B cell (primary cell): ENCODE measurements at regions not wholly inside any gene's neighbourhood (a gene's known extent, or its start where the extent isn't known, plus 50 kb on each side); places are given as distances from the start of the nearest gene placed in this dataset.

Source experiments
- ATAC-seq: fragments of 200-7000 bp; cut with Tn5 transposase; one replicate; pipeline ENCODE4 v1.10.0; 2021; ENCODE audit warnings: low read depth, mild to moderate bottlenecking, moderate number of reproducible peaks, moderate library complexity
- CTCF ChIA-PET: fragments of 350-600 bp; sonication (Branson Sonifier 250); formaldehyde crosslinking; loops from one replicate; lab custom pipeline; 2021; ENCODE audit warnings: antibody characterized with exemption, inconsistent platforms; lab: Charles Lee
- POLR2A ChIA-PET: fragments of 350-600 bp; sonication (Branson Sonifier 250); formaldehyde crosslinking; loops from one replicate; lab custom pipeline; 2021; ENCODE audit warnings: antibody characterized with exemption; lab: Charles Lee
- DNase-seq: peaks from one replicate; pipeline ENCODE4 v3.0.0; 2013
- H2AFZ ChIP-seq: 2 replicates; pipeline ENCODE4 v1.6.1; 2012; ENCODE audit warnings: mild to moderate bottlenecking, low read depth, low read length; ENCODE audit not compliant: insufficient read depth, poor library complexity, severe bottlenecking
- H3K27ac ChIP-seq, 2 donors: 1 replicate in 1 of 2; 2 replicates in 1 of 2; pipeline ENCODE4 v1.5.1; 2012 to 2013; ENCODE audit warnings: low read length in 2 of 2, mild to moderate bottlenecking in 2 of 2, moderate library complexity in 1 of 2
- H3K27me3 ChIP-seq, 4 experiments: fragments of 200-600 bp in 1 of 4; sonication (generic) in 1 of 4; replicated peaks in 1 of 4; 1 replicate in 2 of 4; 2 replicates in 2 of 4; pipeline versions ENCODE4 v1.6.1 to v1.7.0; 2013 to 2016; ENCODE audit warnings: low read length in 3 of 4, mild to moderate bottlenecking in 2 of 4, mixed read lengths in 1 of 4, moderate library complexity in 1 of 4; ENCODE audit not compliant: insufficient read depth in 4 of 4, control insufficient read depth in 3 of 4; ENCODE audit errors: control extremely low read depth in 1 of 4
- H3K36me3 ChIP-seq, 2 experiments: replicated peaks in 1 of 2; 1 replicate in 1 of 2; 2 replicates in 1 of 2; pipeline versions ENCODE4 v1.6.1 to v1.7.1; 2013; ENCODE audit warnings: low read length in 1 of 2; ENCODE audit not compliant: insufficient read depth in 2 of 2, control insufficient read depth in 1 of 2; ENCODE audit errors: control extremely low read depth in 1 of 2, extremely low read depth in 1 of 2
- H3K4me1 ChIP-seq, 2 donors: fragments of 200-600 bp in 1 of 2; sonication (generic) in 1 of 2; 1 replicate in 1 of 2; 2 replicates in 1 of 2; pipeline versions ENCODE4 v1.5.1 to v1.6.1; 2013 to 2017; ENCODE audit warnings: low read length in 2 of 2; ENCODE audit not compliant: control insufficient read depth in 2 of 2, insufficient read depth in 2 of 2
- H3K4me2 ChIP-seq: replicated peaks from 2 replicates; pipeline ENCODE3; 2012; ENCODE audit warnings: mild to moderate bottlenecking, low read depth, low read length; ENCODE audit not compliant: poor library complexity, severe bottlenecking
- H3K4me3 ChIP-seq, 5 experiments: fragments of 200-600 bp in 1 of 5; sonication (generic) in 1 of 5; 1 replicate in 3 of 5; 2 replicates in 2 of 5; pipeline versions ENCODE4 v1.5.1 to v1.7.0; 2011 to 2016; ENCODE audit warnings: low read length in 4 of 5, mild to moderate bottlenecking in 4 of 5, low read depth in 2 of 5, control low read depth in 1 of 5, moderate library complexity in 1 of 5; ENCODE audit not compliant: insufficient read depth in 1 of 5; ENCODE audit errors: control extremely low read depth in 1 of 5, extremely low read depth in 1 of 5
- H3K79me2 ChIP-seq: fragments of 200-600 bp; sonication (generic); one replicate; pipeline ENCODE4 v1.6.0; 2016; ENCODE audit warnings: low read length; ENCODE audit not compliant: control insufficient read depth, insufficient read depth
- H3K9ac ChIP-seq: fragments of 200-600 bp; sonication (generic); 2 replicates; pipeline ENCODE4 v1.6.1; 2017; ENCODE audit warnings: mild to moderate bottlenecking, low read length, moderate library complexity
- H3K9me3 ChIP-seq, 3 donors: one replicate each; pipeline versions ENCODE4 v1.6.1 to v1.7.1; 2013; ENCODE audit warnings: low read length in 2 of 3; ENCODE audit not compliant: control insufficient read depth in 2 of 3, insufficient read depth in 1 of 3; ENCODE audit errors: control extremely low read depth in 1 of 3
- H4K20me1 ChIP-seq: 2 replicates; pipeline ENCODE4 v1.6.0; 2012; ENCODE audit warnings: mild to moderate bottlenecking, low read length; ENCODE audit not compliant: insufficient read depth, control insufficient read depth, poor library complexity, severe bottlenecking
- H3K27ac Mint-ChIP-seq: one replicate; pipeline ENCODE4 v1.8.0; 2021; ENCODE audit warnings: mixed read lengths
- H3K27me3 Mint-ChIP-seq: one replicate; pipeline ENCODE4 v1.8.0; 2021; ENCODE audit warnings: mixed read lengths
- H3K4me1 Mint-ChIP-seq: one replicate; pipeline ENCODE4 v1.8.0; 2021; ENCODE audit warnings: mixed read lengths
- H3K4me3 Mint-ChIP-seq: one replicate; pipeline ENCODE4 v1.8.0; 2021; ENCODE audit warnings: mixed read lengths
- H3K9me3 Mint-ChIP-seq: one replicate; pipeline ENCODE4 v1.8.0; 2022; ENCODE audit warnings: mixed read lengths; ENCODE audit not compliant: insufficient read depth
- CTCF ChIP-seq: fragments of 200-600 bp; IDR thresholded peaks from one replicate; pipeline ENCODE4 v1.8.0; 2022; ENCODE audit warnings: antibody characterized with exemption, mild to moderate bottlenecking
- EZH2 ChIP-seq: IDR thresholded peaks from 2 replicates; pipeline ENCODE4 v1.6.1; 2012; ENCODE audit warnings: borderline replicate concordance, low read depth, mild to moderate bottlenecking, moderate library complexity, low read length; ENCODE audit not compliant: insufficient read depth, poor library complexity, severe bottlenecking
- WGBS: methylation state at CpG from one replicate; pipeline ENCODE4 v1.1.5; 2013; ENCODE audit warnings: missing lambda C conversion rate; ENCODE audit not compliant: insufficient coverage; 5-methylcytosine and 5-hydroxymethylcytosine counted together
- intact Hi-C: fragments of 100-400 bp; cut with micrococcal nuclease; formaldehyde crosslinking; loops from one replicate; pipeline ENCODE4 v1.10.0; 2022

GRCh38 chr15:38991701-38992100 is 427.1 kb upstream of the RASGRP1 start:
- H3K27me3 Mint-ChIP-seq: no peaks in the 10 kb centered on the region
- H3K36me3 ChIP-seq: no peaks in the 10 kb centered on the region
- H3K4me3 ChIP-seq: no peak overlapping the region
- intact Hi-C loops: no loop called here
- H3K79me2 ChIP-seq: no peaks in the 10 kb centered on the region
- ChIA-PET POLR2A (no interaction called here), CTCF (no interaction called here)
- H3K4me3 Mint-ChIP-seq: no peak overlapping the region
- no peaks in the 10 kb centered on the region for H4K20me1 ChIP-seq
- 83% methylated on average over 1 of the region's 2 CpGs for WGBS
- H3K4me2 ChIP-seq: no peak overlapping the region
- H3K9ac ChIP-seq: no peak overlapping the region
- DNase-seq (no peak), ATAC-seq (no peak)
- no peak overlapping the region for H3K27ac Mint-ChIP-seq
- no peak overlapping the region for H3K27ac ChIP-seq
- no peaks in the 10 kb centered on the region for H3K4me1 ChIP-seq
- H2AFZ ChIP-seq: no peak overlapping the region
- no peaks in the 10 kb centered on the region for H3K9me3 Mint-ChIP-seq
- TF ChIP-seq EZH2 (no peak), CTCF (no peak)
- H3K9me3 ChIP-seq: no peaks in the 10 kb centered on the region
- no peaks in the 10 kb centered on the region for H3K4me1 Mint-ChIP-seq
- no peaks in the 10 kb centered on the region for H3K27me3 ChIP-seq

GRCh38 chr15:38992506-38992905 is 427.9 kb upstream of the RASGRP1 start:
- Histone ChIP-seq H3K4me1 (no peaks in the 10 kb centered on the region), H3K4me3 (no peak overlapping the region), H3K4me2 (no peak overlapping the region), H3K9me3 (no peaks in the 10 kb centered on the region), H3K27ac (no peak overlapping the region), H3K79me2 (no peaks in the 10 kb centered on the region), H4K20me1 (no peaks in the 10 kb centered on the region), H3K27me3 (no peaks in the 10 kb centered on the region), H2AFZ (no peak overlapping the region), H3K36me3 (no peaks in the 10 kb centered on the region), H3K9ac (no peak overlapping the region)
- Mint-ChIP-seq H3K4me3 (no peak overlapping the region), H3K27me3 (no peaks in the 10 kb centered on the region), H3K27ac (no peak overlapping the region), H3K9me3 (no peaks in the 10 kb centered on the region), H3K4me1 (no peaks in the 10 kb centered on the region)
- DNase-seq (no peak), ATAC-seq (no peak)
- CTCF ChIA-PET: no interaction called here
- no CpG with 5 or more reads among the region's 4 CpGs for WGBS
- no peak for TF ChIP-seq EZH2
- TF ChIP-seq CTCF: no peak
- POLR2A ChIA-PET: no interaction called here
- intact Hi-C loops: no loop called here
